AG04449 (cell line): ENCODE measurements at regions not wholly inside any gene's neighbourhood (a gene's known extent, or its start where the extent isn't known, plus 50 kb on each side); places are given as distances from the start of the nearest gene placed in this dataset.

Experiments used
- CTCF ChIA-PET: fragments of 350-600 bp; formaldehyde crosslinking; extraction: SDS; loops from one replicate; lab custom pipeline; 2021; ENCODE audit warnings: antibody characterized with exemption; lab: Yijun Ruan, JAX
- POLR2A ChIA-PET: fragments of 400-600, 350-600 bp; formaldehyde crosslinking; extraction: SDS; loops from one replicate; lab custom pipeline; 2020; ENCODE audit warnings: antibody characterized with exemption, inconsistent platforms; lab: Yijun Ruan, JAX
- DNase-seq: peaks from one replicate; pipeline ENCODE4 v3.0.0-alpha.2; 2010; ENCODE audit warnings: low read depth, low spot score
- H3K4me3 ChIP-seq: 2 replicates; pipeline ENCODE4 v1.5.1; 2011; ENCODE audit warnings: low read depth, mild to moderate bottlenecking, control low read depth, low read length
- TF ChIP-seq, protein P1 (sequence below): IDR thresholded peaks from one replicate; pipeline ENCODE4 v1.5.1; 2011; ENCODE audit warnings: mild to moderate bottlenecking, moderate library complexity, low read length, control low read depth, inconsistent platforms; ENCODE audit not compliant: insufficient read depth; ENCODE audit errors: missing control alignments

DNA sequence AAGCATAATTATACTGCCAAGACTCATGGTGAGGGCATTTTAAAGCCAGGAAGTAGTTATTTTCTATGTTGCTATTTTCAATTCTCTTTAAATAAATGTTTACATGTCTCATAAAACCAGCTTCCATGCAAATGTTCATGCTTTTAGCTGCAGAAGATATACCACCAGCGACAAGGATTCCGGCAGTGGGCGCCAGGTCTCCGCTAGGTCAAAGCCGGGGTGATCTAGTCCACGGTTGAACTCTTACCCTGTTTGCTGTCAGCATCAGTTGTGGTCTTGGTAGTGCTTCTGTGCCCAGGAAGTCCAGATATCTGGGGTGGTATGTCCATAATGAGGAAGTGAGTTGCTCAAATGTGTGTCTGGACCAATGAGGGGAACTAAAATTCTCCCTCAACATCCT, 265.7 kb downstream of the BRD1 start:
- ChIA-PET POLR2A (no interaction called here), CTCF (no interaction called here)
- TF ChIP-seq, protein P1, sequence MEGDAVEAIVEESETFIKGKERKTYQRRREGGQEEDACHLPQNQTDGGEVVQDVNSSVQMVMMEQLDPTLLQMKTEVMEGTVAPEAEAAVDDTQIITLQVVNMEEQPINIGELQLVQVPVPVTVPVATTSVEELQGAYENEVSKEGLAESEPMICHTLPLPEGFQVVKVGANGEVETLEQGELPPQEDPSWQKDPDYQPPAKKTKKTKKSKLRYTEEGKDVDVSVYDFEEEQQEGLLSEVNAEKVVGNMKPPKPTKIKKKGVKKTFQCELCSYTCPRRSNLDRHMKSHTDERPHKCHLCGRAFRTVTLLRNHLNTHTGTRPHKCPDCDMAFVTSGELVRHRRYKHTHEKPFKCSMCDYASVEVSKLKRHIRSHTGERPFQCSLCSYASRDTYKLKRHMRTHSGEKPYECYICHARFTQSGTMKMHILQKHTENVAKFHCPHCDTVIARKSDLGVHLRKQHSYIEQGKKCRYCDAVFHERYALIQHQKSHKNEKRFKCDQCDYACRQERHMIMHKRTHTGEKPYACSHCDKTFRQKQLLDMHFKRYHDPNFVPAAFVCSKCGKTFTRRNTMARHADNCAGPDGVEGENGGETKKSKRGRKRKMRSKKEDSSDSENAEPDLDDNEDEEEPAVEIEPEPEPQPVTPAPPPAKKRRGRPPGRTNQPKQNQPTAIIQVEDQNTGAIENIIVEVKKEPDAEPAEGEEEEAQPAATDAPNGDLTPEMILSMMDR = no peak
- no peak overlapping the region for H3K4me3 ChIP-seq
- DNase-seq = no peak

DNA sequence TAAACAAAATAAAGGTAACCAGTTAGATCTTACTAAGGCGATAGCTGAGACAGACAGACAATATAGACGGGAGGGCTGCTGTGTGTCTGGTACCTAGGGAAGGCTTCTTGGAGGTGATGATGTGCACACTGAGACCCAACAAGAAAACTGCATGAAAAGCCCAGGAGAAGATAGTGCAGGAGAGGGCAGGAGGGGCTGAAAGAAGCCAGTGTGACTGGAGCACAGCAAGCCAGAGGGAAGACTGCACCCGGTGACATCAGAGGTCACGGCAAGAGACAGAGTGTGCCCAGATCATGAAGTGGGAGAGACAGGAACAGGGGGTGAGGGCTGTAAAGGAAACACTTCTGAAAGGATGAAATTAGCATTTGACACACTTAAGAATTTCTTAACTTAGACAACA, 266.3 kb downstream of the BRD1 start:
- ChIA-PET POLR2A (no interaction called here), CTCF (no interaction called here)
- TF ChIP-seq, protein P1 = no peak
- no peak for DNase-seq
- H3K4me3 ChIP-seq = no peak overlapping the region

DNA sequence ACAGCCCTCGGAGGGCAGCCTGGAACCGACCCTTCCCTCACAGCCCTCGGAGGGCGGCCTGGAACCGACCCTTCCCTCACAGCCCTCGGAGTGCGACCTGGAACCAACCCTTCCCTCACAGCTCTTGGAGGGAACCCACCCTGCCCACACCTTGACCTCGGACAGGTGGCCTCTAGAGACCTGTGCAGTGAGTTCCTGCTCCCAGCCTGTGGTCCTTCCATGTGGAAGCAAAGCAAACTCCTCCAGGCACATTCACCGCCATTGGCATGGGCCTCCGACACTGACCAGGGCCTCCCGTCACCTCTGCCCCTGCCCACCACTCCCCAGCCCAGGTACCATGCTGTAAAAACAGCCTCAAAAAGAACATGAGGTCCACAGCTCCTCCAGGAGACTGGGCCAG, 272.1 kb downstream of the BRD1 start:
- ChIA-PET CTCF (no interaction called here), POLR2A (no interaction called here)

DNA sequence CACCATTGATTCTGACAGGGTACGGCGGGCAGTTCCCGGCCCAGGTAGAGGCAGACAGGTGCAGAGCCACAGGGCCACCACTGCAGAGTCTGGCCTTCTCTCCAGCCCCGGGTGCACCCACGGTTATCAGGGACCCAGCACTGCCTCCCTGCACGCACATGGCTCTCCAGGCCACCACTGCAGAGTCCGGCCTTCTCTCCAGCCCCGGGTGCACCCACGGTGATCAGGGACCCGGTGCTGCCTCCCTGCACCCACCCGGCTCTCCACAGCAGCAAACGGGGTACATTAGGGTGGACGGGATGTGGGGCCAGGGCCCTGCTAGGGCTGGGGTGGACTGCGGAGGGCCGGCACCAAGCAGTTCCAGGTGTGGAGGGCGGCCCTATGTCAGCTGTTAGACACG, 272.9 kb downstream of the BRD1 start:
- ChIA-PET CTCF (no interaction called here), POLR2A (no interaction called here)
- no peak overlapping the region for H3K4me3 ChIP-seq
- TF ChIP-seq, protein P1 = no peak
- no peak for DNase-seq

More for the DNA sequence above, 272.1 kb downstream of the BRD1 start:
- no peak overlapping the region for H3K4me3 ChIP-seq
- DNase-seq = no peak
- TF ChIP-seq, protein P1 = no peak

DNA sequence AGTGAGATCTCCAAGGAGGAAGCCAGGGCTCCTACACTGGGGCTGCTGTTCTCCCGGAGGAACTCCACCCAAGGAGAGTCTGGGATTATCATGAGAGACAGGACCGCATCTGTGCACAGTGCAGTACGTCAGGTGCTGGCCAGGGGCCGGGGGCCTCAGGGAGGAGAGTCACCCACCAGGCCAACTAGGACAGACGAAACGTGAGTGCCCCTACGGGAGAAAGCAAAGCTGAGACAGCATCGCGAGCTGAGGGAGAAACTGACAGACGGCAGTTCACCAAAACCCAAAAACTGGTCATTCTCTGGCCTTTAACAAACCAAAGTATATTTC, 273.4 kb downstream of the BRD1 start:
- CTCF ChIA-PET = no interaction called here
- no peak for DNase-seq
- POLR2A ChIA-PET = no interaction called here
- TF ChIP-seq, protein P1 = no peak
- no peak overlapping the region for H3K4me3 ChIP-seq

DNA sequence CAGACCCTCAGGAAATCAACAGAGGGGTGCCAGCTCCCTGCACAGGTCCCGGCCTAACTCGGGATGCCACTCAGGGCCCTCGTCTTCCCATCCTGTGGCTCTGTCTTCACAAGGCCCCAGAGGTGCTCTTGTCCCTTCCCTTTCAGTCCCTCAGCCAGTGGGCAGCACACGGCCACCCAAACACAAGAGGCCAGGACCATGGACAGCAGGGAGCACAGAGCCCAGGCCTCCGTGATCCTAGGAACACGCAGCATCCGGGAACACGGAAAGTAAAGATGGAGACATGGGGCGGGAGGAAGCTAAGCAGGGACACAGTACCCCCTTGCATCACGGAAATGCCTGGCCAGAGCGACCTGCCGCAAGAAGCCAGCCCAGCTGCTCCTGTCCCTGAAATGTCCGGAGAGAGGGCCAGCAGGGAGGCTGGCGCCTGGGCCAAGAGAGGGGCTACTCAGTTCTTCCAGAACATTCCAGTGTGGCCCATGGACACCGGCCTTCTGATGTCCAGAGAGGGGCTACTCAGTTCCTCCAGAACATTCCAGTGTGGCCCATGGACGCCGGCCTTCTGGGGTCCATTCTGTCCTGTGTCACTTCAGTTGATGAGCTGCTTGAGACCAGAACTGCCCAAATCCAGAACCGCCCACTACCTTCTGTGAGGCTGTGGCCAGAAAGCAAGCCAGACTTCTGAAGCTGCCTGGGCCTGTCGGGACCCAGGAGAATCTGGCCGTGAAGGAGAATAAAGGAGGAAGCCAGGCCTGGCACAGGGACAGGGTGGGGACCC, 274.0 kb downstream of the BRD1 start:
- CTCF ChIA-PET = no interaction called here
- TF ChIP-seq, protein P1 = no peak
- POLR2A ChIA-PET = no interaction called here
- DNase-seq = no peak
- H3K4me3 ChIP-seq = no peak overlapping the region
